SK-N-SH (cell line): ENCODE measurements at regions not wholly inside any gene's neighbourhood (a gene's known extent, or its start where the extent isn't known, plus 50 kb on each side); places are given as distances from the start of the nearest gene placed in this dataset.
A peak's percentile ranks its signal among the peaks of the same experiment; 100 is the strongest.

Experiments used
- CTCF ChIA-PET: fragments of 300-600, 350-600 bp; formaldehyde crosslinking; extraction: SDS; loops from one replicate; lab custom pipeline; 2021; lab: Yijun Ruan, JAX
- POLR2A ChIA-PET: fragments of 350-600 bp; sonication (Branson Sonifier 250); formaldehyde crosslinking; extraction: SDS; loops from one replicate; lab custom pipeline; 2020; ENCODE audit warnings: antibody characterized with exemption, inconsistent platforms; lab: Yijun Ruan, JAX
- DNase-seq: peaks from one replicate; pipeline ENCODE4 v3.0.0; 2012
- H2AFZ ChIP-seq: fragments of 200-600 bp; sonication (generic); 2 replicates; pipeline ENCODE4 v1.8.1; 2016; ENCODE audit warnings: antibody characterized with exemption, mild to moderate bottlenecking, low read depth
- H3F3A ChIP-seq: fragments of 200-600 bp; sonication (generic); replicated peaks from 2 replicates; pipeline ENCODE3; 2016; ENCODE audit warnings: antibody characterized with exemption, mild to moderate bottlenecking; ENCODE audit not compliant: insufficient read depth
- H3K27ac ChIP-seq, 2 experiments: fragments of 200-500 bp in 1 of 2; fragments of 200-600 bp in 1 of 2; sonication (Bioruptor generic) in 1 of 2; sonication (generic), shearing (Covaris generic) in 1 of 2; 2 replicates each; pipeline versions ENCODE4 v1.5.1 to v1.6.1; 2014 to 2016; ENCODE audit warnings: low read depth in 2 of 2, inconsistent platforms in 1 of 2, low read length in 1 of 2, mild to moderate bottlenecking in 1 of 2, mixed read lengths in 1 of 2
- H3K27me3 ChIP-seq: fragments of 200-600 bp; sonication (generic), shearing (Covaris generic); 2 replicates; pipeline ENCODE4 v1.6.1; 2016; ENCODE audit warnings: mixed run types; ENCODE audit not compliant: insufficient read depth
- H3K36me3 ChIP-seq, 2 experiments: fragments of 200-500 bp in 1 of 2; fragments of 200-600 bp in 1 of 2; sonication (Bioruptor generic) in 1 of 2; sonication (generic) in 1 of 2; replicated peaks in 1 of 2; 2 replicates each; pipeline versions ENCODE3 to v1.5.1; 2014 to 2016; ENCODE audit warnings: low read length in 1 of 2, mild to moderate bottlenecking in 1 of 2; ENCODE audit not compliant: insufficient read depth in 2 of 2, control insufficient read depth in 1 of 2
- H3K4me1 ChIP-seq, 2 experiments: fragments of 200-500 bp in 1 of 2; fragments of 200-600 bp in 1 of 2; sonication (Bioruptor generic) in 1 of 2; sonication (generic), shearing (Covaris generic) in 1 of 2; 2 replicates each; pipeline versions ENCODE4 v1.5.1 to v1.6.1; 2014 to 2016; ENCODE audit warnings: low read depth in 1 of 2, low read length in 1 of 2, mixed run types in 1 of 2; ENCODE audit not compliant: insufficient read depth in 2 of 2, control insufficient read depth in 1 of 2
- H3K4me2 ChIP-seq: fragments of 200-600 bp; sonication (generic), shearing (Covaris generic); 2 replicates; pipeline ENCODE4 v1.6.1; 2017; ENCODE audit warnings: mixed run types
- H3K4me3 ChIP-seq, 2 experiments: fragments of 200-500 bp in 1 of 2; fragments of 200-600 bp in 1 of 2; sonication (Bioruptor generic) in 1 of 2; sonication (generic), shearing (Covaris generic) in 1 of 2; 2 replicates each; pipeline versions ENCODE4 v1.5.1 to v1.8.1; 2014 to 2016; ENCODE audit warnings: low read depth in 2 of 2, inconsistent platforms in 1 of 2, low read length in 1 of 2, mild to moderate bottlenecking in 1 of 2, mixed read lengths in 1 of 2, moderate library complexity in 1 of 2
- H3K79me2 ChIP-seq: fragments of 200-600 bp; sonication (generic); 2 replicates; pipeline ENCODE4 v1.8.1; 2017; ENCODE audit warnings: mild to moderate bottlenecking; ENCODE audit not compliant: insufficient read depth
- H3K9ac ChIP-seq: fragments of 200-600 bp; sonication (generic); 2 replicates; pipeline ENCODE4 v1.6.1; 2017; ENCODE audit warnings: mixed run types
- H3K9me2 ChIP-seq: fragments of 200-600 bp; sonication (generic); 2 replicates; pipeline ENCODE4 v1.6.1; 2017; ENCODE audit warnings: mixed run types
- H3K9me3 ChIP-seq: fragments of 200-600 bp; sonication (generic); 2 replicates; pipeline ENCODE4 v1.6.1; 2017; ENCODE audit warnings: mixed run types, mild to moderate bottlenecking, moderate library complexity
- H4K20me1 ChIP-seq: fragments of 200-600 bp; sonication (generic); 2 replicates; pipeline ENCODE4 v1.6.1; 2017; ENCODE audit warnings: mild to moderate bottlenecking, mixed run types; ENCODE audit not compliant: insufficient read depth
- CHD2 ChIP-seq: fragments of 150-350 bp; IDR thresholded peaks from 2 replicates; pipeline ENCODE4 v1.6.1; 2018; ENCODE audit warnings: low read length; ENCODE audit not compliant: partially characterized antibody
- CTCF ChIP-seq: fragments of 200-600 bp; sonication (generic); IDR thresholded peaks from 2 replicates; pipeline ENCODE4 v1.6.1; 2017; ENCODE audit warnings: antibody characterized with exemption, mild to moderate bottlenecking, moderate library complexity
- EZH2phosphoT487 ChIP-seq: fragments of 200-600 bp; sonication (generic); IDR thresholded peaks from 2 replicates; pipeline ENCODE4 v1.6.1; 2017; ENCODE audit warnings: low read depth, mixed run types, mild to moderate bottlenecking, antibody characterized with exemption, moderate library complexity, borderline replicate concordance
- FOSL2 ChIP-seq: IDR thresholded peaks from 2 replicates; pipeline ENCODE4 v1.4.0; 2012; ENCODE audit warnings: low read depth, mild to moderate bottlenecking, moderate library complexity, borderline replicate concordance
- FOXJ3 ChIP-seq: sonication (generic); formaldehyde crosslinking; IDR thresholded peaks from 2 replicates; pipeline ENCODE4 v1.5.1; 2020; ENCODE audit warnings: mild to moderate bottlenecking, missing genetic modification reagents
- GABPA ChIP-seq: IDR thresholded peaks from 2 replicates; pipeline ENCODE4 v1.4.0; 2012; ENCODE audit warnings: low read depth, mild to moderate bottlenecking
- GATA2 ChIP-seq: sonication (generic); formaldehyde crosslinking; IDR thresholded peaks from 2 replicates; pipeline ENCODE4 v1.5.0; 2020; ENCODE audit warnings: mild to moderate bottlenecking, missing genetic modification reagents
- JUND ChIP-seq: IDR thresholded peaks from 2 replicates; pipeline ENCODE4 v1.4.0; 2012
- RCOR1 ChIP-seq: fragments of 150-350 bp; IDR thresholded peaks from 2 replicates; pipeline ENCODE4 v1.6.1; 2017; ENCODE audit warnings: antibody characterized with exemption, low read length
- RFX5 ChIP-seq: IDR thresholded peaks from 2 replicates; pipeline ENCODE4 v1.6.1; 2012; ENCODE audit warnings: mild to moderate bottlenecking, improper control_type of control experiment, low read length
- SIN3A ChIP-seq: IDR thresholded peaks from 2 replicates; pipeline ENCODE4 v1.6.1; 2012; ENCODE audit warnings: low read depth, mild to moderate bottlenecking, low read length, moderate library complexity, borderline replicate concordance
- TEAD4 ChIP-seq: IDR thresholded peaks from 2 replicates; pipeline ENCODE4 v1.4.0; 2012; ENCODE audit warnings: mild to moderate bottlenecking, borderline replicate concordance; ENCODE audit not compliant: insufficient read depth
- YY1 ChIP-seq: IDR thresholded peaks from 2 replicates; pipeline ENCODE4 v1.4.0; 2012; ENCODE audit warnings: low read depth, mild to moderate bottlenecking
- WGBS: methylation state at CpG from one replicate; pipeline ENCODE4 v1.1.6; 2017; ENCODE audit warnings: low lambda C conversion rate; 5-methylcytosine and 5-hydroxymethylcytosine counted together
- TF ChIP-seq, protein P1 (sequence below): IDR thresholded peaks from 2 replicates; pipeline ENCODE4 v1.6.1; 2012; ENCODE audit warnings: mild to moderate bottlenecking, low read depth, low read length, moderate library complexity
- TF ChIP-seq, protein P2 (sequence below): IDR thresholded peaks from 2 replicates; pipeline ENCODE4 v1.4.0; 2012; ENCODE audit warnings: low read depth, borderline replicate concordance

DNA sequence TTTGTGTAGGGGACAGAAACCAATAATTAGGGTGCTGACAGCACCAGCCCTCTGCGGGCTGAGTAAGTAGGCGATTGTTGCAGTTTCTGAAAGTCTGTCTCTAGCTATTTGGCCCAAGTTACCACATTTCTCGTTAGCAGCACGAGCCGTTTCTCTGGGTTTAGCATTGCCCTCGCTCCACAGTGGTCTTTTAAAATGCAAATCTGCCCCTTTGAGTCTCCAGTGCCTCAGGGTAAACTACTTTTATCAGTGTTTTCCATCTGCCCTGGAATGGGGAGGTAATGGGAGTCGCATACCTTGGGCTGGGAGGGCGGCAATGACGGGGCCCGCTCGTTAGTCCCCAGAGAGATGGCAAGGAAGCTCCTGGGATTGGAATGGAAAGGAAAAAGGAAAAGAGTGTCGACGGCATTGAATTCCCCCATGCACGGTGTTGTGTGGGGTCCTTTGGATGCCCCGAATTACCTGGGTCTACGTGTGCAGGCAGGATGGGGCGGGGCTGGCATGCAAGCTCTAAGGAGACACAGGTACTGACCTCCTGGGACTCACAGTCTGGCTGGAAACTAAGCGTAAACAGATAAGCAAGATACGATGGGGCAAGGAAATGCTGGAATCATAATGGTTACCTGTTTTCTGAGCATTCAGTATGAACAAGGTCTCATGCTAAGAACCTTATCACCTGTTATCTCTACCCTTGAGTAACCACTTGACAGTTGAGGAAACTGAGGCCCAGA, 131.8 kb upstream of the MAP1LC3B2 start:
- Histone ChIP-seq H2AFZ (no peak overlapping the region), H3K27ac (peak overlapping the region in 1 of 2 experiments; percentile 89; a peak in 2 of 4 replicates)

GRCh38 chr12:116429826-116430360, 129.3 kb upstream of the MAP1LC3B2 start:
- H3K4me3 ChIP-seq = no peak overlapping the region
- no peak overlapping the region for H3K4me2 ChIP-seq
- no peak for TF ChIP-seq SIN3A
- no peak for TF ChIP-seq YY1
- no peak for TF ChIP-seq RFX5
- no peak for TF ChIP-seq CHD2
- TF ChIP-seq, protein P1, sequence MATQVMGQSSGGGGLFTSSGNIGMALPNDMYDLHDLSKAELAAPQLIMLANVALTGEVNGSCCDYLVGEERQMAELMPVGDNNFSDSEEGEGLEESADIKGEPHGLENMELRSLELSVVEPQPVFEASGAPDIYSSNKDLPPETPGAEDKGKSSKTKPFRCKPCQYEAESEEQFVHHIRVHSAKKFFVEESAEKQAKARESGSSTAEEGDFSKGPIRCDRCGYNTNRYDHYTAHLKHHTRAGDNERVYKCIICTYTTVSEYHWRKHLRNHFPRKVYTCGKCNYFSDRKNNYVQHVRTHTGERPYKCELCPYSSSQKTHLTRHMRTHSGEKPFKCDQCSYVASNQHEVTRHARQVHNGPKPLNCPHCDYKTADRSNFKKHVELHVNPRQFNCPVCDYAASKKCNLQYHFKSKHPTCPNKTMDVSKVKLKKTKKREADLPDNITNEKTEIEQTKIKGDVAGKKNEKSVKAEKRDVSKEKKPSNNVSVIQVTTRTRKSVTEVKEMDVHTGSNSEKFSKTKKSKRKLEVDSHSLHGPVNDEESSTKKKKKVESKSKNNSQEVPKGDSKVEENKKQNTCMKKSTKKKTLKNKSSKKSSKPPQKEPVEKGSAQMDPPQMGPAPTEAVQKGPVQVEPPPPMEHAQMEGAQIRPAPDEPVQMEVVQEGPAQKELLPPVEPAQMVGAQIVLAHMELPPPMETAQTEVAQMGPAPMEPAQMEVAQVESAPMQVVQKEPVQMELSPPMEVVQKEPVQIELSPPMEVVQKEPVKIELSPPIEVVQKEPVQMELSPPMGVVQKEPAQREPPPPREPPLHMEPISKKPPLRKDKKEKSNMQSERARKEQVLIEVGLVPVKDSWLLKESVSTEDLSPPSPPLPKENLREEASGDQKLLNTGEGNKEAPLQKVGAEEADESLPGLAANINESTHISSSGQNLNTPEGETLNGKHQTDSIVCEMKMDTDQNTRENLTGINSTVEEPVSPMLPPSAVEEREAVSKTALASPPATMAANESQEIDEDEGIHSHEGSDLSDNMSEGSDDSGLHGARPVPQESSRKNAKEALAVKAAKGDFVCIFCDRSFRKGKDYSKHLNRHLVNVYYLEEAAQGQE = no peak
- no peak overlapping the region for H2AFZ ChIP-seq
- no peak for DNase-seq
- H3K9ac ChIP-seq = no peak overlapping the region
- peaks cover 48% of the 10 kb centered on the region for H3F3A ChIP-seq
- 89% methylated on average over 7 of the region's 7 CpGs for WGBS
- POLR2A ChIA-PET = no interaction called here
- no peaks in the 10 kb centered on the region for H4K20me1 ChIP-seq
- H3K9me3 ChIP-seq = no peaks in the 10 kb centered on the region
- CTCF ChIA-PET = no interaction called here
- no peak overlapping the region for H3K27ac ChIP-seq
- H3K4me1 ChIP-seq = peaks cover 12 to 15% of the 10 kb centered on the region in 2 experiments; a peak in 3 of 4 replicates
- H3K36me3 ChIP-seq = no peaks in the 10 kb centered on the region
- no peaks in the 10 kb centered on the region for H3K9me2 ChIP-seq
- H3K79me2 ChIP-seq = no peaks in the 10 kb centered on the region
- H3K27me3 ChIP-seq = no peaks in the 10 kb centered on the region

More for the DNA sequence above, 131.8 kb upstream of the MAP1LC3B2 start:
- Histone ChIP-seq H3K79me2 (no peaks in the 10 kb centered on the region), H3K27me3 (no peaks in the 10 kb centered on the region), H3K9me3 (no peaks in the 10 kb centered on the region), H3K9me2 (no peaks in the 10 kb centered on the region), H3K4me3 (no peak overlapping the region), H3K4me2 (peak overlapping the region; percentile 45; the same call in 1 of the 2 replicates), H4K20me1 (no peaks in the 10 kb centered on the region), H3K4me1 (peaks cover 0 to 10% of the 10 kb centered on the region in 2 experiments; a peak in 3 of 4 replicates), H3K36me3 (no peaks in the 10 kb centered on the region), H3K9ac (peak overlapping the region; percentile 15; the same call in 1 of the 2 replicates), H3F3A (peaks cover 36% of the 10 kb centered on the region)
- WGBS = 81% methylated on average over 19 of the region's 19 CpGs
- no peak for TF ChIP-seq CTCF
- TF ChIP-seq RCOR1 = no peak
- TF ChIP-seq EZH2phosphoT487 = no peak
- TF ChIP-seq TEAD4 = no peak
- TF ChIP-seq FOSL2 = no peak
- no peak for TF ChIP-seq GABPA
- TF ChIP-seq, protein P2, sequence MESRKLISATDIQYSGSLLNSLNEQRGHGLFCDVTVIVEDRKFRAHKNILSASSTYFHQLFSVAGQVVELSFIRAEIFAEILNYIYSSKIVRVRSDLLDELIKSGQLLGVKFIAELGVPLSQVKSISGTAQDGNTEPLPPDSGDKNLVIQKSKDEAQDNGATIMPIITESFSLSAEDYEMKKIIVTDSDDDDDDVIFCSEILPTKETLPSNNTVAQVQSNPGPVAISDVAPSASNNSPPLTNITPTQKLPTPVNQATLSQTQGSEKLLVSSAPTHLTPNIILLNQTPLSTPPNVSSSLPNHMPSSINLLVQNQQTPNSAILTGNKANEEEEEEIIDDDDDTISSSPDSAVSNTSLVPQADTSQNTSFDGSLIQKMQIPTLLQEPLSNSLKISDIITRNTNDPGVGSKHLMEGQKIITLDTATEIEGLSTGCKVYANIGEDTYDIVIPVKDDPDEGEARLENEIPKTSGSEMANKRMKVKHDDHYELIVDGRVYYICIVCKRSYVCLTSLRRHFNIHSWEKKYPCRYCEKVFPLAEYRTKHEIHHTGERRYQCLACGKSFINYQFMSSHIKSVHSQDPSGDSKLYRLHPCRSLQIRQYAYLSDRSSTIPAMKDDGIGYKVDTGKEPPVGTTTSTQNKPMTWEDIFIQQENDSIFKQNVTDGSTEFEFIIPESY = no peak
- no peak for TF ChIP-seq JUND
- no peak for TF ChIP-seq RFX5
- TF ChIP-seq FOXJ3 (CRISPR knock-in tag) = no peak
- TF ChIP-seq GATA2 = no peak
- CTCF ChIA-PET = no interaction called here
- no peak for DNase-seq
- POLR2A ChIA-PET = no interaction called here
